NB4 (cell line): ENCODE measurements at regions not wholly inside any gene's neighbourhood (a gene's known extent, or its start where the extent isn't known, plus 50 kb on each side); places are given as distances from the start of the nearest gene placed in this dataset.

Experiments
- CTCF ChIP-seq: IDR thresholded peaks from one replicate; pipeline ENCODE4 v1.5.1; 2012; ENCODE audit warnings: low read depth, low read length
- MAX ChIP-seq: IDR thresholded peaks from 2 replicates; pipeline ENCODE4 v1.6.1; 2011; ENCODE audit warnings: low read depth, low read length
- MYC ChIP-seq: IDR thresholded peaks from 2 replicates; pipeline ENCODE4 v1.6.1; 2011; ENCODE audit warnings: low read depth, low read length
- POLR2A ChIP-seq: IDR thresholded peaks from 2 replicates; pipeline ENCODE4 v1.6.1; 2011; ENCODE audit warnings: mild to moderate bottlenecking; ENCODE audit not compliant: insufficient read length; ENCODE audit errors: extremely low read depth

DNA sequence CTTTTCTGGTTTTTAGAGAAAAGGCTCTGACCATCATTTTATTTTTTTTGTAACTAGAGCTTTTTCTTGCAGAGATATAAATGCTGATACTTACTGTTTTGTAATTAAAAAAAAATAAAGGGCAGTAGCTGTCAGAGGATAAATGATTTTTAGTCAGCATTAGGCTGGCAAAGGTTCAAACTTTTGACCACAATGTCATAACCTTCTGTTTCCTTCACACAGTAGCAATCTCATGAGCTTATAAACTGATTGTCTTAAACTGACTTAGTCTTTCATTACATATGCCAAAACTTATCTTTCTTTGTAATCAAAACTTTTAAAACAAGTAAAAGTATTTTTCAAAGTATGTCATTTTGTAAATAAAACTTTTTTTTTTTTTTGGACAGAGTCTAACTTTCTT, 841.9 kb downstream of the OTOL1 start:
- no peak for TF ChIP-seq POLR2A
- no peak for TF ChIP-seq CTCF
- no peak for TF ChIP-seq MYC
- no peak for TF ChIP-seq MAX
